RWPE2 (cell line): ENCODE measurements at regions not wholly inside any gene's neighbourhood (a gene's known extent, or its start where the extent isn't known, plus 50 kb on each side); places are given as distances from the start of the nearest gene placed in this dataset.

Source experiments
- ATAC-seq: fragments of 200-7000 bp; cut with Tn5 transposase; 3 replicates; pipeline ENCODE4 v1.9.1; 2021; ENCODE audit warnings: low read depth
- DNase-seq: peaks from one replicate; pipeline ENCODE4 v3.0.0-alpha.2; 2020; ENCODE audit warnings: low spot score
- H3K27ac ChIP-seq: fragments of 450-650 bp; 2 replicates; pipeline ENCODE4 v1.5.1; 2017; ENCODE audit warnings: mild to moderate bottlenecking; ENCODE audit not compliant: poor library complexity, severe bottlenecking
- H3K27me3 ChIP-seq: fragments of 250-450 bp; sonication (Bioruptor Pico); 2 replicates; pipeline ENCODE4 v1.5.1; 2021; ENCODE audit warnings: mild to moderate bottlenecking, moderate library complexity; ENCODE audit not compliant: insufficient read depth, poor library complexity, severe bottlenecking
- H3K36me3 ChIP-seq: fragments of 250-450 bp; sonication (Bioruptor Pico); 2 replicates; pipeline ENCODE4 v1.5.1; 2020; ENCODE audit warnings: low read depth, mild to moderate bottlenecking, moderate library complexity
- H3K4me1 ChIP-seq: fragments of 250-450 bp; sonication (Bioruptor Pico); 2 replicates; pipeline ENCODE4 v1.5.1; 2021; ENCODE audit warnings: mild to moderate bottlenecking, moderate library complexity; ENCODE audit not compliant: insufficient read depth, poor library complexity, severe bottlenecking
- H3K4me3 ChIP-seq: fragments of 250-450 bp; sonication (Bioruptor Pico); 2 replicates; pipeline ENCODE4 v1.5.1; 2021; ENCODE audit warnings: mild to moderate bottlenecking, moderate library complexity; ENCODE audit not compliant: severe bottlenecking
- H3K9me3 ChIP-seq: fragments of 250-450 bp; sonication (Bioruptor Pico); 2 replicates; pipeline ENCODE4 v1.5.1; 2021; ENCODE audit warnings: mild to moderate bottlenecking, moderate library complexity; ENCODE audit not compliant: severe bottlenecking
- CTCF ChIP-seq: fragments of 450-650 bp; IDR thresholded peaks from one replicate; pipeline ENCODE4 v1.5.1; 2017; ENCODE audit warnings: mild to moderate bottlenecking, moderate library complexity; ENCODE audit not compliant: poor library complexity, severe bottlenecking

- peaks cover 9% of the 10 kb centered on the region for H3K4me1 ChIP-seq
- no peak for ATAC-seq
- no peak overlapping the region for H3K27ac ChIP-seq
- H3K9me3 ChIP-seq, result no peaks in the 10 kb centered on the region
- no peak for DNase-seq
- no peaks in the 10 kb centered on the region for H3K27me3 ChIP-seq
- H3K36me3 ChIP-seq, result no peaks in the 10 kb centered on the region
- H3K4me3 ChIP-seq, result no peak overlapping the region
- TF ChIP-seq CTCF, result no peak
These were observed 202.1 kb downstream of the REEP3 start for GRCh38 chr10:63723320-63723719.

DNA sequence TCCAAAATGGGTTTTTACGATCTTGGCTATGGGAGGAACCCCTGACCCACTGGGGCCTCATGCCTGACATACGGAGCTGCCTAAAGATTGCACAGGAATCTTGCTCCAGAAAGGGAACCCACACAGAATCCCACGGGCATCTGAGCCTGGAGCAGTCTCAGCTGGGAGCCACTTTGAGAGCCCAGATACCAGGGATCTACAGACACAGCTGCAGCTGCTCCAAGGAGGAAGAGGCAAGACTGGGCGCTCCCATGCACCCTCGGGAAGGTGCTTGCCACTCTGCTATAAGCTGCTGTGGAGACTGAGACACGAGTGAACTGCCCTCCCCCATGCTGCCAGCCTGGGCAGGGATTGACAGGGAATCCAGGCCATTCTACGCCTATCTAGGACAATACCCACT, 202.5 kb downstream of the REEP3 start:
- TF ChIP-seq CTCF, result no peak
- no peaks in the 10 kb centered on the region for H3K36me3 ChIP-seq
- no peak overlapping the region for H3K27ac ChIP-seq
- H3K27me3 ChIP-seq, result no peaks in the 10 kb centered on the region
- H3K9me3 ChIP-seq, result no peaks in the 10 kb centered on the region
- no peak overlapping the region for H3K4me3 ChIP-seq
- peaks cover 9% of the 10 kb centered on the region for H3K4me1 ChIP-seq
- ATAC-seq (no peak), DNase-seq (no peak)

DNA sequence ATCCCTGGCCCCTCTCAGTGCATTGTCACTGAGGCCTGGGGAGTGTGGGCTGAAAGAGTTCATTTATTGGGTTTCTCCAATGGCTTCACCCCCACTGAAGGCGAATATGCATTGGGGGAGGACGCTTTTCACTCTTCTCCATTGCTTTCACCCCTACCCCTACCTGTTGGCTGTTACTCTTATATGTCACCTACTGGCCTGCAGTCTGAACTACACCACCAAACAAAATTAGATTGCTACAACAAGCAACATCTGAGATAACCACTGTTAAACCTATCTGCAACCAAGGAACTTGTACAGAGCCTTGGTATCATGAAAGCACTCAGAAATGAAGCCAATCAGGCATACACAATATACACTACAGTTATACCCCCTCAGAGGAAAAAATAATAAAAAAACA, 203.7 kb downstream of the REEP3 start:
- no peaks in the 10 kb centered on the region for H3K9me3 ChIP-seq
- no peaks in the 10 kb centered on the region for H3K36me3 ChIP-seq
- H3K27ac ChIP-seq, result no peak overlapping the region
- no peaks in the 10 kb centered on the region for H3K27me3 ChIP-seq
- H3K4me3 ChIP-seq, result no peak overlapping the region
- DNase-seq, result no peak
- TF ChIP-seq CTCF, result no peak
- no peak for ATAC-seq
- H3K4me1 ChIP-seq, result peaks cover 5% of the 10 kb centered on the region

- no peaks in the 10 kb centered on the region for H3K9me3 ChIP-seq
- H3K4me3 ChIP-seq, result no peak overlapping the region
- TF ChIP-seq CTCF, result no peak
- H3K4me1 ChIP-seq, result no peaks in the 10 kb centered on the region
- no peak overlapping the region for H3K27ac ChIP-seq
- H3K27me3 ChIP-seq, result no peaks in the 10 kb centered on the region
- DNase-seq, result no peak
- ATAC-seq, result no peak
- H3K36me3 ChIP-seq, result no peaks in the 10 kb centered on the region
These were observed 205.7 kb downstream of the REEP3 start for GRCh38 chr10:63726867-63727266.

GRCh38 chr10:63727636-63728035, 206.4 kb downstream of the REEP3 start:
- DNase-seq (no peak), ATAC-seq (no peak)
- no peaks in the 10 kb centered on the region for H3K4me1 ChIP-seq
- H3K4me3 ChIP-seq, result no peak overlapping the region
- no peaks in the 10 kb centered on the region for H3K9me3 ChIP-seq
- H3K36me3 ChIP-seq, result no peaks in the 10 kb centered on the region
- H3K27me3 ChIP-seq, result no peaks in the 10 kb centered on the region
- TF ChIP-seq CTCF, result no peak
- no peak overlapping the region for H3K27ac ChIP-seq
